ENCODE measurements at regions not wholly inside any gene's neighbourhood (a gene's known extent, or its start where the extent isn't known, plus 50 kb on each side); places are given as distances from the start of the nearest gene placed in this dataset.
A peak's percentile ranks its signal among the peaks of the same experiment; 100 is the strongest.
"Not testable (repeated sequence)": the region's sequence is repeated elsewhere in the genome, so short reads cannot be mapped to it uniquely, and the experiment has no call there.

- no peak for DNase-seq
Measured at GRCh38 chr7:81887098-81888090, 117.5 kb upstream of the HGF start.

DNA sequence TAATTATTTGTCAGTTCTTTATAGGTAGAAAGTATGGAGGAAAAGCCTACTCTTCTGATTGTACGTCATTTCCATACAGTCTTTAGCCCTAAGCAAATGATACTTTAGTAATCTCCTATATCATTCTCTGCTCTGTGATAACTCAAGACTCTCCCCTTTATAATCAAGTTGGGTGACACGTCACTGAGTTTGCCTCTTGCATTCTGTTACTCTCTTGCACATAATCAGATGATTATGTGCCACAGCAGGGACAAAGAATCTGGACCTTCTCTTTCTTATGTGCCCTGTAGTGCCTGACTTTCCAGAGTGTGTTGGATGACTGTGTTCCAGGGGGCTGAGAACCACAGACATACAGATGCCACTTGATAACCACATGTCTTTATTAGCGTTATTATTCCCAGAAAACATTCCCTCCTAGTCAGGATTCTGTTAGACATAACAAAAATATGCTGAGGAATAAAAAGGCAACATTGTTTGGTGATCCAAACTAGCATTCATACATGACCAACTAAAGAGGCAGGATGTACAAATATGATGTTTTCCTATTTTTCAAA, 116.4 kb upstream of the HGF start:
- no peak for DNase-seq

GRCh38 chr7:81884817-81885216, 115.0 kb upstream of the HGF start:
- no peak for DNase-seq

DNA sequence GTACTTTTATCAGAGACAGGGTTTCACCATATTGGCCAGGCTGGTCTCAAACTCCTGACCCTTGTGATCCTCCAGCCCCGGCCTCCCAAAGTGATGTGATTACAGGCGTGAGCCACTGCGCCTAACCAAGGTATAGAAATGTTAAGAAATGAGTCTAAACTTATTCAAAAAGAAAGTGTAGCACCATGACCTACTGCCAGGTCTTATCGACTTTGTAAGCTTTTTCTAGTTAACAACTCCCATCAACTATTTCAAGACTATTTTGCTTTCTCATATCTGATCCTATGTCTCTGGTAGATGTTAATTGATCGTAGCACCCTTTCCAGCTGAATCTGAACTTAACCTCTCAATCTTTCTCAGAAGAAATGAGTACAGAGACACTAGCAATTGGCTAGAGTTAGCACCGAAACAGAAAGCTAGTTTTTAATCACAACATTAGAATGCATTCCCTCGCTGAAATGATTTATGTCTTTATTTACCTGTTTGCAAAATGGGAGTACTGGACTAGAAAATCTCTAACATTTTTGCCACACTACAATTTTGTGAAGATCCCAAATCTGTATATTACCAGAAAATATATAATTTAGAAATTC, 114.0 kb upstream of the HGF start:
- DNase-seq = no peak

DNA sequence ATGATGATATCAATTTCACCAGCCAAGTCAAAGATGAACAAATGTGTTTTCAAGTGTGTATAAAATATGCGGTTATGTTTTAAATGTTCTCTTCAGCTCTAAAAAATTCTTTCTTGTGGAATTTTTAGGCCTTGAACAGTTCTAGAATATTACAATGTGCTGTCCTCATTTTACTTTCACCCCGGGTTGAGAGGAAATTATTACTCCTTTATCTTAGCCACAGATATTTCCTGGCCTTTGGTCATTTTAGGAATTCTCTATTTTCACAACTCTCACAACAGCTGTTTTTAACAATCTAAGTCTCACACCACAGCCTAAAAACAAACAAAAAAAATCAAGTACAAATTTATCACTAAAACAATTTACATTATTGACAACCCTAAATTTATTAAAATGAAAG, 112.2 kb upstream of the HGF start:
- DNase-seq = no peak

DNA sequence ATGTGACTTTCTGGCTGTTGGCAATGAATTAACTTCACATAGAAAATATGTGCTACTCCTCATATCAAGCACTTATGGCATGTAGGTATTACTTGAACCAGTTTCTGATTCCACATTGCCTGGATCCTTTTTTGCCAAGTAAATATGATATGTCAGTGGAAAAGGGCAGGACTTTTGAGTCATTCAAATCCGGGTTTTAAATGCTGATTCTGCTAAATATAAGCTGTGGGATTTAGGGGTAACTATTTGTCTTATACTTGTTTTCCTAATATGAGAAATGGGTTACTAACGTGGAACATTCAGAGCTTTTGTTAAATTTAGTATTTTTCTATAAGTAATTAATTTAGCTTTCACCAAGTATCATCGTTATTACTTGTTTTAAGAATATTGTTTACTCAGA, 108.0 kb upstream of the HGF start:
- DNase-seq = no peak

DNA sequence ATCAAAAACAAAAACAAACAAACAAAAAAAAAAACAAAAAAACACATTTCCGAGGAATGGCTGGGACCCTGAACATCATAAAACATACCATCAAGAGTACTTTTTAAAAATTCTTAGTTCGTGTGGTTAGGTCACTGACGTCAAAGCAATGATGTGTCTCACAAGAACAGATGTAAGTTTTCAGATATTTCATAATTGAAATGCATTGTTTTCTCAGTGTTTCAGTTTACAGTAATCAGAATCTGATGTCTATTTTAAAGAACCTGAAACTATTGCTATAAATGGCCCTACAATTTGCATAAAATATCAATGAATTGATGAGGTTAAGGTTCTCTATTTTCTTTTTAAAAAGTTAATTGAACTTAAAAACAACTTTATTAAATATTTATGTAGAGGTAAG, 103.7 kb upstream of the HGF start:
- no peak for DNase-seq

- no peak for DNase-seq
Measured at GRCh38 chr7:81871606-81872265, 101.9 kb upstream of the HGF start.

GRCh38 chr7:81870608-81871007, 100.8 kb upstream of the HGF start:
- DNase-seq = no peak

DNA sequence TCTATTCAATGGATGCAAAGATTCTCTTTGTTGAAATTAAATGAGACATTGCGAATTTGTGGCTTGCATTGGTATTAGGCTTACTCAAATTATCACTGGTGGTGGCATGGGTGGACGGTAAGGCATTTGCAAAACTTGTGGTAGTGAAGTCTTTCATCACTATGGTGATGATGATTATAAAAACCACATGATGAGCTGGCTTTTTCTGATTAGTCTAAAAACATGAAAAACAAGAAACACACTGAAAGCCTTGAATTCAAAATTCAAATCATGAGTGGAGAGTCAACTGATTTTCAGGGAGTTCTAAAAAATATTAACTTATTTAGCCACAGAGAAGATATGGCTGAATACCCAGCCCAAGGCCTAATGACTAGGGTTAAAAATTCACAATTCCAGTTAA, 99.8 kb upstream of the HGF start:
- no peak for DNase-seq

DNA sequence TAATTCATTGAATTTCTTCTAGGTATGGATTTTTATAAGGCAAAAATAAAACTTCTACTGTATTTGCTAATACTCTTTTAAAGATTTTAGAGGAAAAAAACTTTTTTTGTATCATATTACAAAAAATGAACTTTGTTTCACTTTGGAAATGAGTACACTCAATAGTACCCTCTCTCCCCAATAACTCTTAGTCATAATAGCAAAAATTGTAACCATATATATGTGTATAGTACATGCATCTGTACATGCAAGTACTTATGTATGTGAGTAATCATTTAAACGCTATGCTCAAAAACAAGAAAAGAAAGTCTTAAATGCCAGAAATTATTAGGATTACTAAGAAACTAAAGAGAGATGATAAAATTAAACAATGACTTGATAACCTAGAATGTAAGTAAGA, 95.9 kb upstream of the HGF start:
- DNase-seq = no peak

DNA sequence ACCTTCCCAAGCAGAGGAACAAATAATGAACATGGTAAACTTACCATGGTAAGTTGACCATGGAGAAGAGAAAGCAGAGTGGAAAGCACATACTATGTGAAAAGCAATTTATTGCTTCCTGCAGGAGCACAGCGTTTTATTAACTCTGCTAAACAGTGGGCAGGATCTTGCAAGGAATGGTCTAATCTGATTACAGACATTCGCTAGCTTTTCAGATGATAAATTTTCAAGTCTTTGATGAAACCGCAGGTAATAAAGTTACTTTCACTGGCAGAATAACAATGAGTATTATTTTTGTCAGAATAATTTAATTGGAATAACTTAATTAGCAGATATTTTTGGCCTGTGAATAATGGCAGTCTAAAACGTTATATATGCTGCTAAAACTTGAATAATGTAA, 89.6 kb upstream of the HGF start:
- DNase-seq = no peak

- not testable (repeated sequence) for DNase-seq
Measured at GRCh38 chr7:81858820-81859219, 89.0 kb upstream of the HGF start.

GRCh38 chr7:81857385-81857784, 87.5 kb upstream of the HGF start:
- DNase-seq = no peak

DNA sequence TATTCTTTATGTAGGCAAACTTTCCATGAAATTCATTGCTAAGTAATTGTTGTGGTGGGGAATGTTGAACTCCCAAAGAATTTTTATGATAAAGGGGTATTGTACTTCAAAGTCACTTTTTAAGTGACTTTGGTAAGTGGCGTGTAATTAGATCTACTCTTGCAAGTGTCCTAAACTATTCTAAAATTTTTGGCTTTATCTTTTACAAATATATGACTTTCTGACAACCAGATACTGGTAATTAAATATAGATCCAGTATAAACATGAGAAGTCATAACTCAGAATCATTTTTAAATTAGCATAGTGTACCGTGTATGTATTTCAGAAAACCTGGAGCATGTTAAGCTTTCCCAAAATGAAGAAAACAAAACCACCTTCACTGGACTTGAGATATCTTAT, 84.7 kb upstream of the HGF start:
- no peak for DNase-seq

DNA sequence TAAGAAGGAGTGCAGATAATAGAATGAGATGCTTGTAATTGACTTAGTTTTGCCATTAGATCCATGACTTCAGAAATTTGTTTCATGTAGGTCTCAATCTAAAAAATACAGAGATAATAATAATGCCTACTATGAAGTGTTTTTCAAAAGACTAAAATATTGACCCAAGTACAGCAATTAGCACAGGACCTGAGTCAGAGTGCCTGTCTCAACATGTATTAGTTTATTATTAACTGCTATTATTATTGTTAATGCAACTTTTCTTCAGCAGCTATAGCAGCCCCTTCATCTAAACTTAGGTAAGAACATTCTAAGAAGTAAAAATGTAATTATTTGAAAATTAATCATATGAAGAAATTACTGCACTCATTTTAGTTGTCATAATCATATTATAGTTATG, 82.9 kb upstream of the HGF start:
- no peak for DNase-seq

- DNase-seq = no peak
Measured at GRCh38 chr7:81851413-81851812, 81.6 kb upstream of the HGF start.

GRCh38 chr7:81846398-81846797, 76.6 kb upstream of the HGF start:
- peak in 1 of 2 donors; percentile 34 for DNase-seq

GRCh38 chr7:81845744-81846241, 75.9 kb upstream of the HGF start:
- no peak for DNase-seq

- DNase-seq = not testable (repeated sequence)
Measured at GRCh38 chr7:81843657-81844056, 73.8 kb upstream of the HGF start.

- DNase-seq = no peak
Measured at GRCh38 chr7:81842361-81842760, 72.5 kb upstream of the HGF start.

DNA sequence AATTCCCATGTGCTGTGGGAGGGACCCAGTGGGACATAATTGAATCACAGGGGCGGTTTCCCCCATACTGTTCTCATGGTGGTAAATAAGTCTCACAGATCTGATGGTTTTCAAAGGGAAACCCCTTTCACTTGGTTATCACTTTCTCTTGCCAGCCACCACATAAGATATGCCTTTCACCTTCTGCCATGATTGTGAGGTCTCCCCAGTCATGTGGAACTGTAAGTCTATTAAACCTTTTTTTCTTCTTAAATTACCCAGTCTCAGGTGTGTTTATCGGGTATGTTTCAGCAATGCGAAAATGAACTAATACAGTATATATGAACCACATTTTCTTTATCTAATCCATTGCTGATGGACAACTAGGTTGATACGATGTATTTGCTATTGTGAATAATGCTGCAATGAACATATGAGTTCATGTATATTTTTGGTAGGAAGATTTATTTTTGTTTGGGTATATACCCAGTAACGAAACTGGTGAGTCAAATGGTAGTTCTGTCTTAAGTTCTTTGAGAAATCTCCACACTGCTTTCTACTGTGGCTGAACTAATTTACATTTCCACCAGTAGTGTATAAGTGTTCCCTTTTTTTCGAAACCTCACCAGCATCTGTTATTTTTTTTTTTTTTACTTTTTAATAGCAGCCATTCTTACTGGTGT, 70.0 kb upstream of the HGF start:
- no peak for DNase-seq

GRCh38 chr7:81833401-81833800, 63.6 kb upstream of the HGF start:
- no peak for DNase-seq
